ENCODE measurements at regions not wholly inside any gene's neighbourhood (a gene's known extent, or its start where the extent isn't known, plus 50 kb on each side); places are given as distances from the start of the nearest gene placed in this dataset.

DNA sequence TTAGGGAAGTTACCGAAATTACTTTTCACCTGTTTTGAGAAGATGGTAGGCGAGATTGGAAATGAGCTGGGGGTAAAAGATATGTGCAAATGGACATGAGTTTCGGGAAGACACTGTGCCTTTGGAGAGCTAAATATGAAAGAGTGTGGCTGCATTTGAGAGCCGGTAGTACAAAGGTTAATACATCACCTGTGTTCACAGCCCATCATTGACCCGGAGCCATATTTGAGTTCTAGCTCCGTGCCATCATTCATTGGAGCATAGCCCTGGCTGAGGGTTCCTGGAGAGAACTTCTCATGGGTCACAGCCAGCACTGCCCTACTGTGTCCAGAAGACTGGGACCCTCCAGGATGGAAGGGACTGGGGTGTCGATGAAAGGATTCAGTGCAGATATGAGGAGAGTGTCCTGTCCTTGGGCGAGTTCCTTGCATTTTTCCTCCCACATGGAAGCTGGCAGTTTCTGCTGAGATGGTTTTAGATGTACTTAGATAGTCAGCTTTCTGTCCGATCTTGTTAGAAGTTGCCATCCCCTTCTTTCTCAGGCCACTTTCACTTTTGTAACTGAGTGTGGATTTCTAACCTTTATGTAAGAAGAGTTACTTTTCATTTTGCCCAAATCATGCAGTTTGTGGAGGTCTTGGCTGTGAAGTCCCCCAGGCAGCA, 138.8 kb downstream of the JCAD start:
- no peak for TF ChIP-seq POLR2AphosphoS5 (IDR thresholded peaks at IDR 0.05)
- TF ChIP-seq, protein P1, sequence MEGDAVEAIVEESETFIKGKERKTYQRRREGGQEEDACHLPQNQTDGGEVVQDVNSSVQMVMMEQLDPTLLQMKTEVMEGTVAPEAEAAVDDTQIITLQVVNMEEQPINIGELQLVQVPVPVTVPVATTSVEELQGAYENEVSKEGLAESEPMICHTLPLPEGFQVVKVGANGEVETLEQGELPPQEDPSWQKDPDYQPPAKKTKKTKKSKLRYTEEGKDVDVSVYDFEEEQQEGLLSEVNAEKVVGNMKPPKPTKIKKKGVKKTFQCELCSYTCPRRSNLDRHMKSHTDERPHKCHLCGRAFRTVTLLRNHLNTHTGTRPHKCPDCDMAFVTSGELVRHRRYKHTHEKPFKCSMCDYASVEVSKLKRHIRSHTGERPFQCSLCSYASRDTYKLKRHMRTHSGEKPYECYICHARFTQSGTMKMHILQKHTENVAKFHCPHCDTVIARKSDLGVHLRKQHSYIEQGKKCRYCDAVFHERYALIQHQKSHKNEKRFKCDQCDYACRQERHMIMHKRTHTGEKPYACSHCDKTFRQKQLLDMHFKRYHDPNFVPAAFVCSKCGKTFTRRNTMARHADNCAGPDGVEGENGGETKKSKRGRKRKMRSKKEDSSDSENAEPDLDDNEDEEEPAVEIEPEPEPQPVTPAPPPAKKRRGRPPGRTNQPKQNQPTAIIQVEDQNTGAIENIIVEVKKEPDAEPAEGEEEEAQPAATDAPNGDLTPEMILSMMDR (IDR thresholded peaks at IDR 0.05): no peak
- no peak for TF ChIP-seq POLR2A (IDR thresholded peaks at IDR 0.05)

All from breast epithelium (tissue), 3 donors.